ENCODE measurements at regions not wholly inside any gene's neighbourhood (a gene's known extent, or its start where the extent isn't known, plus 50 kb on each side); places are given as distances from the start of the nearest gene placed in this dataset.
"Not testable (repeated sequence)": the region's sequence is repeated elsewhere in the genome, so short reads cannot be mapped to it uniquely, and the experiment has no call there.

- no peak for TF ChIP-seq CTCF (IDR thresholded peaks at IDR 0.05)
- DNase-seq (ENCODE audit: low spot score) (no peak), ATAC-seq (ENCODE audit: low FRiP score) (no peak)
These were observed 94.7 kb upstream of the FOLH1 start for GRCh38 chr11:49303080-49303479.

- TF ChIP-seq CTCF (IDR thresholded peaks at IDR 0.05) = no peak
- DNase-seq (ENCODE audit: low spot score) (no peak), ATAC-seq (ENCODE audit: low FRiP score) (no peak)
These were observed 94.0 kb upstream of the FOLH1 start for GRCh38 chr11:49302360-49302759.

GRCh38 chr11:49298017-49298416 lies 89.6 kb upstream of the FOLH1 start:
- not testable (repeated sequence) for DNase-seq (ENCODE audit: low spot score); ATAC-seq (ENCODE audit: low FRiP score)

- ATAC-seq (ENCODE audit: low FRiP score); DNase-seq (ENCODE audit: low spot score): not testable (repeated sequence)
These were observed 75.5 kb upstream of the FOLH1 start for GRCh38 chr11:49283911-49284310.

GRCh38 chr11:49283282-49283681 lies 74.9 kb upstream of the FOLH1 start:
- not testable (repeated sequence) for DNase-seq (ENCODE audit: low spot score); ATAC-seq (ENCODE audit: low FRiP score)

- not testable (repeated sequence) for DNase-seq (ENCODE audit: low spot score); ATAC-seq (ENCODE audit: low FRiP score)
These were observed 73.7 kb upstream of the FOLH1 start for GRCh38 chr11:49282125-49282524.

- not testable (repeated sequence) for ATAC-seq (ENCODE audit: low FRiP score)
These were observed 69.5 kb upstream of the FOLH1 start for GRCh38 chr11:49277951-49278350.

More at GRCh38 chr11:49277951-49278350, 69.5 kb upstream of the FOLH1 start:
- DNase-seq (ENCODE audit: low spot score) = not testable (repeated sequence)

Measured in omental fat pad (tissue), 3 donors.